RWPE2 (cell line): ENCODE measurements at regions not wholly inside any gene's neighbourhood (a gene's known extent, or its start where the extent isn't known, plus 50 kb on each side); places are given as distances from the start of the nearest gene placed in this dataset.

Experiments used
- ATAC-seq: fragments of 200-7000 bp; cut with Tn5 transposase; 3 replicates; pipeline ENCODE4 v1.9.1; 2021; ENCODE audit warnings: low read depth
- DNase-seq: peaks from one replicate; pipeline ENCODE4 v3.0.0-alpha.2; 2020; ENCODE audit warnings: low spot score
- H3K27ac ChIP-seq: fragments of 450-650 bp; 2 replicates; pipeline ENCODE4 v1.5.1; 2017; ENCODE audit warnings: mild to moderate bottlenecking; ENCODE audit not compliant: poor library complexity, severe bottlenecking
- H3K27me3 ChIP-seq: fragments of 250-450 bp; sonication (Bioruptor Pico); 2 replicates; pipeline ENCODE4 v1.5.1; 2021; ENCODE audit warnings: mild to moderate bottlenecking, moderate library complexity; ENCODE audit not compliant: insufficient read depth, poor library complexity, severe bottlenecking
- H3K36me3 ChIP-seq: fragments of 250-450 bp; sonication (Bioruptor Pico); 2 replicates; pipeline ENCODE4 v1.5.1; 2020; ENCODE audit warnings: low read depth, mild to moderate bottlenecking, moderate library complexity
- H3K4me1 ChIP-seq: fragments of 250-450 bp; sonication (Bioruptor Pico); 2 replicates; pipeline ENCODE4 v1.5.1; 2021; ENCODE audit warnings: mild to moderate bottlenecking, moderate library complexity; ENCODE audit not compliant: insufficient read depth, poor library complexity, severe bottlenecking
- H3K4me3 ChIP-seq: fragments of 250-450 bp; sonication (Bioruptor Pico); 2 replicates; pipeline ENCODE4 v1.5.1; 2021; ENCODE audit warnings: mild to moderate bottlenecking, moderate library complexity; ENCODE audit not compliant: severe bottlenecking
- H3K9me3 ChIP-seq: fragments of 250-450 bp; sonication (Bioruptor Pico); 2 replicates; pipeline ENCODE4 v1.5.1; 2021; ENCODE audit warnings: mild to moderate bottlenecking, moderate library complexity; ENCODE audit not compliant: severe bottlenecking
- CTCF ChIP-seq: fragments of 450-650 bp; IDR thresholded peaks from one replicate; pipeline ENCODE4 v1.5.1; 2017; ENCODE audit warnings: mild to moderate bottlenecking, moderate library complexity; ENCODE audit not compliant: poor library complexity, severe bottlenecking

GRCh38 chr11:24375351-24375750 is 121.5 kb upstream of the LUZP2 start:
- H3K9me3 ChIP-seq: no peaks in the 10 kb centered on the region
- no peaks in the 10 kb centered on the region for H3K36me3 ChIP-seq
- TF ChIP-seq CTCF: no peak
- H3K4me1 ChIP-seq: no peaks in the 10 kb centered on the region
- H3K4me3 ChIP-seq: no peak overlapping the region
- ATAC-seq (no peak), DNase-seq (no peak)
- H3K27me3 ChIP-seq: no peaks in the 10 kb centered on the region
- H3K27ac ChIP-seq: no peak overlapping the region

GRCh38 chr11:24375931-24376330 is 120.9 kb upstream of the LUZP2 start:
- no peaks in the 10 kb centered on the region for H3K4me1 ChIP-seq
- no peak overlapping the region for H3K27ac ChIP-seq
- ATAC-seq: no peak

GRCh38 chr11:24383137-24383536 is 113.7 kb upstream of the LUZP2 start:
- TF ChIP-seq CTCF: no peak
- ATAC-seq: no peak
- H3K4me3 ChIP-seq: no peak overlapping the region
- DNase-seq: no peak
- no peaks in the 10 kb centered on the region for H3K27me3 ChIP-seq
- H3K4me1 ChIP-seq: no peaks in the 10 kb centered on the region
- no peak overlapping the region for H3K27ac ChIP-seq
- no peaks in the 10 kb centered on the region for H3K9me3 ChIP-seq
- no peaks in the 10 kb centered on the region for H3K36me3 ChIP-seq

More at GRCh38 chr11:24375931-24376330, 120.9 kb upstream of the LUZP2 start:
- Histone ChIP-seq H3K9me3 (no peaks in the 10 kb centered on the region), H3K36me3 (no peaks in the 10 kb centered on the region), H3K27me3 (no peaks in the 10 kb centered on the region), H3K4me3 (no peak overlapping the region)
- no peak for DNase-seq
- no peak for TF ChIP-seq CTCF

- DNase-seq: no peak
- Histone ChIP-seq H3K27ac (no peak overlapping the region), H3K36me3 (no peaks in the 10 kb centered on the region), H3K27me3 (no peaks in the 10 kb centered on the region), H3K9me3 (no peaks in the 10 kb centered on the region), H3K4me1 (no peaks in the 10 kb centered on the region), H3K4me3 (no peak overlapping the region)
- TF ChIP-seq CTCF: no peak
- ATAC-seq: no peak
Measured at GRCh38 chr11:24384240-24384639, 112.6 kb upstream of the LUZP2 start.

- DNase-seq: no peak
- no peak overlapping the region for H3K27ac ChIP-seq
- no peaks in the 10 kb centered on the region for H3K36me3 ChIP-seq
- no peaks in the 10 kb centered on the region for H3K9me3 ChIP-seq
- ATAC-seq: no peak
- peaks cover 4% of the 10 kb centered on the region for H3K4me1 ChIP-seq
- H3K4me3 ChIP-seq: no peak overlapping the region
- peak; percentile 59 for TF ChIP-seq CTCF
- H3K27me3 ChIP-seq: no peaks in the 10 kb centered on the region
Measured at GRCh38 chr11:24386546-24387397, 110.1 kb upstream of the LUZP2 start.
